ENCODE measurements at regions not wholly inside any gene's neighbourhood (a gene's known extent, or its start where the extent isn't known, plus 50 kb on each side); places are given as distances from the start of the nearest gene placed in this dataset.

- TF ChIP-seq POLR2A (IDR thresholded peaks at IDR 0.05; ENCODE audit: low read length) (no peak), GATA1 (IDR thresholded peaks at IDR 0.05; ENCODE audit: low read depth, low read length) (no peak)
Observed at GRCh38 chr21:27694667-27695066, 727.8 kb upstream of the ADAMTS5 start.
